C4-2B (cell line): ENCODE measurements at regions not wholly inside any gene's neighbourhood (a gene's known extent, or its start where the extent isn't known, plus 50 kb on each side); places are given as distances from the start of the nearest gene placed in this dataset.

ENCODE experiments used
- ZFX ChIP-seq: fragments of 450-650 bp; IDR thresholded peaks from 2 replicates; pipeline ENCODE4 v1.6.1; 2017
- TF ChIP-seq, protein P1 (sequence below): fragments of 450-650 bp; conservative IDR thresholded peaks from 2 replicates; pipeline ENCODE4 v1.5.1; 2017; ENCODE audit warnings: mild to moderate bottlenecking

DNA sequence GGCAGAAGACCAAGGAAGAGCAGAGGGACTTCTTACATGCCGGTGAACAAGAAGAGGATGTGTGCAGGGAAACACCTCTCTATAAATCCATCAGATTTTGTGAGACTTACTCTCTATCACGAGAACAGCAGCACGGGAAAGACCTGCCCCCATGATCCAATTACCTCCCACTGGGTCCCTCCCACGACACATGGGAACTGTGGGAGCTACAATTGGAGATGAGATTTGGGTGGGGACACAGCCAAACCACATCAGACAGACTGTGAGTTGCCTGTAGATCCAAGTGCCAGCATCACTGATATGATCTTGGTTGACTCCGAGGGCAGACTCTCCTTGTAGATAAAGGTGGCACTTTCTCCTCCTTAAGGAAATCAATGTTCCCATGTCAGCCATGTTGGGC lies 414.8 kb upstream of the JARID2 start:
- TF ChIP-seq, protein P1, sequence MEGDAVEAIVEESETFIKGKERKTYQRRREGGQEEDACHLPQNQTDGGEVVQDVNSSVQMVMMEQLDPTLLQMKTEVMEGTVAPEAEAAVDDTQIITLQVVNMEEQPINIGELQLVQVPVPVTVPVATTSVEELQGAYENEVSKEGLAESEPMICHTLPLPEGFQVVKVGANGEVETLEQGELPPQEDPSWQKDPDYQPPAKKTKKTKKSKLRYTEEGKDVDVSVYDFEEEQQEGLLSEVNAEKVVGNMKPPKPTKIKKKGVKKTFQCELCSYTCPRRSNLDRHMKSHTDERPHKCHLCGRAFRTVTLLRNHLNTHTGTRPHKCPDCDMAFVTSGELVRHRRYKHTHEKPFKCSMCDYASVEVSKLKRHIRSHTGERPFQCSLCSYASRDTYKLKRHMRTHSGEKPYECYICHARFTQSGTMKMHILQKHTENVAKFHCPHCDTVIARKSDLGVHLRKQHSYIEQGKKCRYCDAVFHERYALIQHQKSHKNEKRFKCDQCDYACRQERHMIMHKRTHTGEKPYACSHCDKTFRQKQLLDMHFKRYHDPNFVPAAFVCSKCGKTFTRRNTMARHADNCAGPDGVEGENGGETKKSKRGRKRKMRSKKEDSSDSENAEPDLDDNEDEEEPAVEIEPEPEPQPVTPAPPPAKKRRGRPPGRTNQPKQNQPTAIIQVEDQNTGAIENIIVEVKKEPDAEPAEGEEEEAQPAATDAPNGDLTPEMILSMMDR, result no peak
- TF ChIP-seq ZFX, result no peak
